ENCODE measurements at regions not wholly inside any gene's neighbourhood (a gene's known extent, or its start where the extent isn't known, plus 50 kb on each side); places are given as distances from the start of the nearest gene placed in this dataset.
"Not testable (repeated sequence)": the region's sequence is repeated elsewhere in the genome, so short reads cannot be mapped to it uniquely, and the experiment has no call there.

DNA sequence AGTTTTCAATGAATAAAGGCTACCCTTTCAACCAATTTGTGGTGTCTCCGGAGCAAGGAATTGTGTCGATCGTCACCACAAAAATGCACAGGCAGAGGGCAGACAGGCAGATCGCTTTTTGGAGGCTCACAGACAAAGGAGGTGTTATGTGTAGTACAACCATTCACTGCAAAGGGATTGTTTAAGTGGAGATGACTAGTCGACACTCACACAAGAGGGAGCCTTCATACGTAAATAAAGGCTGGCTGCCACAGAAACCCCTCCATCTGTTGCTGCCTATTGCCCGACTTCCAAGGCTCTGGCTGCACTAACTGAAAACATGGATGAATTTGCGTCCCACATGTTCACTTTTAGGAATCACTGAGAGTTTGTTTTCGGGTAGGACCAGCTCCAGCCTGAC is 281.1 kb downstream of the NKX6-1 start:
- DNase-seq: peak; percentile 8

DNA sequence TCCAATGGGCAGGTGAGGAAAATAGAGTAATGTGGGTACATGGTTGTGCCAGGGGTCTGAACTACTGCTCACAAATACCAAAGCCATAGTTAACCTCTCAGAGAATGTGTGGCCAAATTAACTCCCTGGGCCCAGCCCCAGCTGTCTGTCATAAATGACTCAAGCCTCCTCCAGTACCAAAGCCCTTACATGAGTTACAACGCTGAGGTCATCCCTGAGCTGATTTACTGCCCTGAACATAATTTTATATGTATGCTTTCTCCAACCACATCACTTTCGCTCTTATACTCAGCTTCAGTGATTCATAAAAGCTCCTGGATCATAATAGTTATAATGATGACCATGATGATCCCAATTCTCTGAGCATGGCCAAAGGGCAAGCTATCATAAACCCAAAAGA is 283.9 kb downstream of the NKX6-1 start:
- no peak for DNase-seq

DNA sequence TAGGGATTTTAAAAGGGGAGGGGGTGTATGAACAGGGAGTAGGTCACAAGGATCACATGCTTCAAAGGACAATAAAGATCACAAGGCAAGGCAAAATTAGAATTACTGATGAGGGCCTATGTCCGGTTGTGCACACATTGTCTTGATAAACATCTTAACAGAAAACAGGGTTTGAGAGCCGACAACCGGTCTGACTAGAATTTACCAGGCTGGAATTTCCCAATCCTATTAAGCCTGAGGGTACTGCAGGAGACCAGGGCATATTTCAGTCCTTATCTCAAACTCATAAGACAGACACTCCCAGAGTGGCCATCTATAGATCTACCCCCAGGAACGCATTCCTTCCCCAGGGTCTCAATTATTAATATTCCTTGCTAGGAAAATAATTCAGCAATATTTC is 292.9 kb downstream of the NKX6-1 start:
- not testable (repeated sequence) for DNase-seq

DNA sequence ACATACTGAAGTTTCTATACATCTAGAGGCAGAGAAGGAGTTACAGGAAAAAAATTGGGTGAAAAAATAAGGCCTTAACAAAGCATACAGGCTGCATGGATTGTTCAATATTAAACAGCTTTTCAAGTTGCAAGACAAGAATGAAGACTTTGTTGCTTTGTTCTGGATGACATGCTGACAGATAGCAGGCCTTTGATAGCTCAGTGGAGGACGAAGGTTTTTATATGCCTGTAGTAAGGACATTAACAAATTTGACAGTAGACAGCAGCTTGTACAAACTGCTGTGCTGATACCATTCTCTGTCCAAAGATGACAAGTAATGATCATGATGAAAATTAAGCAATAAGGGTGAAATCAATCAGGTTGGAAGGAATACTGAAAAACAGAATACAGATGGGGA is 309.9 kb downstream of the NKX6-1 start:
- no peak for DNase-seq

DNA sequence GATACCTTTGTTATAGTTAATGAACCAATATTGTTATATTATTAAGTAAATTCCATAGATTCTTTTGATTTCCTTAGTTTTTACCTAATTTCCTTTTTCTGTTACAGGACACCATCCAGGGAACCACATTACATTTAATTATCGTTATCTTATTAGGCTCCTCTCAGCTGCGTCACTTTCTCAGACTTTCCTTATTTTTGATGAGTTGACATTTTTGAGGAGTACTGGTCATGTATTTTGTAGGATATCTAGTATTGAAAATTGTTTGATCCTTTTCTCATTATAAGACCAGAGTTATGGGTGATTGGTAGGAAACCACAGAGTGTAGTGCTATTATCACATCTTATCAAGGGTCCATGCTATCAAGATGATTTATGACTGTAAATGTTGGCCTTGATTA is 319.7 kb downstream of the NKX6-1 start:
- DNase-seq: no peak

DNA sequence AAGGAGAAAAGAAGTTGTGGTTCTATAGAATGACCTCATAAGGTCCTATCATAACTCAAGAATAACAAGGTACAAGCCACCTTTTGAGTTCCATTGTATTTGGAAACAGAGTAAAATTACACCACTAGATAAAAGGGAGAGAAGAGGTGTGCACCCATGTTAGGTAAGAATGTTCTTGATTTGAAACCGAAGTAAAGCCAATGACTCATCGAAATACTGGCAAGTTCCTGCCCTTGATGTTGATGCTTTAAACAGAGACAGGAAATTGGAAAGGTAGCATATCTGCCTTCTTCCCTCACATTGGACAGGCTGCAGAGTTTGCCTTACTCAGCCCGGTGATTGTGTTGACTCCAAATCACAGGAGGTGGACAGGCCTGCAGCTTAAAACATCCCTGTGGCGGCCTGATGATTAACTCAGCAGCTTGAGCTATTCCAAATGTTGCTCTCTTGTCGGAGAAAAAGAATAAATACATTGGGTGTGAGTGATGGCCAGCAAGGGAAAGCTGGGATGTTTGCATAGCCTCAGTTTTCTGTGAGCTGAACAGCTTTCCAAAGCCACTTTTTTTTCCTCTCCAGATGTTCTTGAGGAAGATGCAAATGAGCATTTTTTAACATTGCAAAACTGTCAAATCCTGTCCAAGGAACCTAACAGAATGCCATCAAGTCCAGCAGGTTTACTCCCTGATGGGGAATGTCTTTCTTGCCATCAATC is 321.1 kb downstream of the NKX6-1 start:
- DNase-seq: no peak

DNA sequence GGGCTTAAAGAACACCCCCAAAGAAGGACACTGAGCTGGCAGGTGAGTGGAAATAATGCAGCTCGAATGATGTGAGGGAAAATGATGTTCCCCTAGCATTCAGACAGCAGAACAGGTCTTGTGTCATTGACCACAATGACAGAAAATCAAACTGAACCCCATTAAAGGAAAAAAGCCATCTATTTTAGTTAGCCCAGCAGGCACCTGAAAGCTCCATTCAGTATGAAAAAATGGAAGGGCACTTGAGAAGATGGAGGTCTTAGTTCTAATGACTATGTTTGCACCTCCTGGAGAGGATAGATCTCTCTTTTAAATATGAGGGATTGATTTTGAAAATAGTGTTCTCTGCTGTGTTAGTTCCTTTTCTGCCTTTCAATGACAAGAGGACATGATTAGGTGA is 323.1 kb downstream of the NKX6-1 start:
- DNase-seq: no peak

DNA sequence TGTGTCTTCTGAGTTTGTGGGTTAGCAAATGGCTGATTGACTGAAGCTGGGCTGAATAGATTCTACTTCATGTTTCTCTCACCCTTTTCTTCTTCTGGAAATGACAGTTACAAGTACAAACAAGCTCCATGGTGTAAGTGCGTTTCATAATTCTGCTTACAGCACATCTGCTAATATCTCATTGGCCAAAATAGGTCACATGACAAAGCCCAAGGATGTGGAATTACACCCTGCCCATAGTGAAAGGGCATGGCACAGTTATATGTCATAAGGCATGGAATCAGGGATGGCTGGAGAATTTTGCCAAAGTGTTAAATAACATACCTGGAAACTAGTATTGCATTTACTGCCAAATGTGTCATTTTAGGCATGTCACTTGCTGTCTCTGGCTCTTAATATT is 327.2 kb downstream of the NKX6-1 start:
- no peak for DNase-seq

DNA sequence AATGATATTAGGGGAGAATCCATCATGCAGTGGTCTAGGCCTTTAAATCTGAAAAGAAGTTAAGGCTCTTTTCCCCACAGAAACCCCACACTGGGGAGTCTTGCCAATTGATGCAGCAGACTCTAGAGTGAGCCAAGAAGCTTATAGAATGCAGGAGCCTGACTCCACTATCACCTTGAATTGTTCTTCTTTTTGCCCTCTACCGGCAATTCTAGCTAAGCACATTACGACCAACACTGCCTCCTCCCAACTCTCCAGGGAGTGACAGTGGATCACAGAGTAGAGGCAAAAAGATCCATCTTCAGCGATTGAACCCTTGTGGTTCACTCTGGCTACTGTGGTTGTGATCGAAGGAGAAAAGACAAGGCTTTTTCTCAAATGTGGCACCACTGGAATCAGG is 331.5 kb downstream of the NKX6-1 start:
- DNase-seq: peak; percentile 22

DNA sequence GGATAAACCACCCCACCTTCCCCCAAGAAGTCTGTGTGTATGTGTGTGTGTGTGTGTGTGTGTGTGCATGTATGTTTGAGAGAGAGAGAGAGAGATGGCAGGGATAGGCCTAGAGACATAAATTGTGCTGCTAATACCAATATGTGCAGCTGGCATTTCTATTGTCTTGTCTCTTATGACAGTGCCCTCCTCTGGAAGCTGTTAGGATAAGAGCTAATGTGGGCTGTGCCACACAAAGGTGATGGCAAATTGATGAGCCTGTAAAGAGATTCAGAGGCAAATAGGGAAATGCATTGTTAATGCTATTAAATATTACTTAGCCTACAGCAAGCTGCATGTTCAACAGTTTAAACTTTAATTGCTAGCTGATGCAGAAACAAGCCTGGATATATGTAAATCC is 332.0 kb downstream of the NKX6-1 start:
- DNase-seq: peak; percentile 18

DNA sequence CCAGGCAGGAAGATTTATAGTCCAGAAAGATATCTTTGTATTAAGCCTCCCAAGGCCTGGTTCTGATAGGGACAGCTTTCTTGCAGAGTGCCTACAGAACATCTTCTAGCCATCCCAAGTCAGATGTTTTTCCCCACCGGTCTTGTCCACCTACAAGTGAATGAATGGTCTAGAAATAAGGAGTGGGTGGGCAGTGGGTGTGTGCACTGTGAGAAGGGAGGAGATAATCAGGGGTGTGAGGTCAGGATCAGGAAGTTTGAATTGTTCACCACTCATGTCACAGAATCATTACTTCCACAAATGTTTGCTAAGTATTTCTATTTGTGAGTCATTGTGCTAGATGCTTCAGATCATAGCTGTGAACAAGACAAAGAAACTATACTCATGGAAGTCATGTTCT is 332.6 kb downstream of the NKX6-1 start:
- DNase-seq: no peak

DNA sequence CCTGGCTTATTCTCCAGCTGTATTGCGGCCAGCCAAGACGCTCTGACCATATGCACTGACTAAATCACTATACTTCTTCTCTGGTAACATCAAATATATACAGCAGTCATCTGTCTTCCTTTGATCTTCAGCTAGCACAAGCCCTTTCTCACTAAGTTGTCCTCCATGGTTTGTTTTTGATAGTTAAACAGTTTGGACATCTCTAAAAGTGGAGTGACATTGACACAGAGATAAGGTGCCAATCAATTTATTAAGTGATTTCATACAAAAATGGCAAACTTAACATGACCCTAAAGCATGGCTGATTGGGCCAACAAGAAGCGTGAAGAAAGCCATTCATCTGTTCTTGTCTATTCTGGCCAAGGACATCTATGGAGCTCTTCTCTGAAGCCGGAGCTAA is 334.9 kb downstream of the NKX6-1 start:
- DNase-seq: no peak

DNA sequence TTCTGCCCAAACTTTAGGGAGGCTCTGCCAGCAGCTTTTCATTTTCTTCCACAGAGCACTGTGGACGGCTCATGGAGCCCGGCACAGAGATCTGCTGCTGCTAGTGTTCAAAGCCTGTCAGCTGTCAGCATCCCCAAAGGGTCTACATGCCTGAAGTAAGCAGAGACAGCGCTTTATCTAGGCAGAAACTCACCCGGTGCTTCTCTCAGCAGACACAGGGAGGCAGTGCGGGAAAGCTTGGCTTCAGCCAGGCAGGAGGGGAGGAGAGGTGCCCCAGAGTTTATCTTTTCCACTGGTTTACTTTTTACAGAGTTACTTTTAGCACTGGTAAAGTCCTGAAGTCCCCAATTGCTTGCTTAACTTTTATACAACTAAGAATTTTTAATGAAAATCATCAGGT is 339.3 kb downstream of the NKX6-1 start:
- peak; percentile 35 for DNase-seq

DNA sequence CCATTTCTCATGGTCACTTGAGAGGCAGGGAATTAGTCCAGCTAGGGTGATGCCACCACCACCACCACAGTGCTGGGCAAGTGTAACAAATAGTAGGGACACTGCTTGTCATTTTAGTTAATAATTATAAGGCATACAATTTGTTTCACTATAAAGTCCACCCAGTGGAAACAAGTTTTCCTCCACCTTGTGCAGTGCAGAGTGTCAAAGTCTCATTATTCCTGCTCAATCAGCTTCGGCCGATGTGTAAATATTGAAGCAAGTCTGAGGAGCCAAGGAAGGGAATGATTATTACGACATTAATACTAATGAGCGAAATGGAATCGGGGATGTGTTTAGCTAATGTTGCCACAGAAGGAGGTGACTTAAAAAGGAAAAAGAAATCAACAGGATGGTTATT is 340.4 kb downstream of the NKX6-1 start:
- DNase-seq: no peak

DNA sequence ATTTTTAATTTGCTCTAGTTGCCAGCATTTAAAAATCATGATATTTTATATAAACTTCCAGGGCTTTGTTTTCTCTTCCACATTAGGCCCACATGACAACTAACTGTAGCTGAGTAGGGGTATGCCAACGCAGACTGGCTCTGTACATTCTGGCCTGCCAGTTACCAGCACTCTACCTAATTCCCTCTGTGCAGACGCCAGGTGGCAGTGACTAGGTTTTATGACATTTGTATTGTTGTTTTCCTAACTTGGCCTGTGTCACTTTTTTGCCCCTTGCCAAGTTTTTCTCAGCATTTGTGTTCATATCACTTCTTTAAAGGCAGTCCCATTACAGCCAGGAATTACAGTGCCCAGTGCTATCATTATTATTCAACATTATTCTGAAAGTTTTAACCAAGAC is 347.5 kb downstream of the NKX6-1 start:
- DNase-seq: no peak

DNA sequence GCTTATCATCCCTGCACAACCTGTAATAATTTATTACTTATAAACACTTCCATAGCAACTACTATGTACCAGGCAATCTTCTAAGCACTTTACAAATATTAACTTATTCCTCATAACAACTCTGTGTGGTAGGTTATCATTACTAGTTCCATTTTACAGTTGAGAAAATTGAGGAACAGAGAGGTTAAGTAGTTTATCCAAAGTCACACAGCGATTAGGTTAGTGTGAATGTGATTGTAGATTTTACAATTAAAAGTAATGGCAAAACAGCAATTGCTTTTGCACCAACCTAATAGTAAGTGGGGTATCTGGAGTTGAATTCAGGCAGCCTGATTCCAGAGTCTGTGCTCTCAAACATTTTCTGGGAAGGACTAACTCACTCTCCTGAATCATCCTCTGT is 348.9 kb downstream of the NKX6-1 start:
- no peak for DNase-seq

DNA sequence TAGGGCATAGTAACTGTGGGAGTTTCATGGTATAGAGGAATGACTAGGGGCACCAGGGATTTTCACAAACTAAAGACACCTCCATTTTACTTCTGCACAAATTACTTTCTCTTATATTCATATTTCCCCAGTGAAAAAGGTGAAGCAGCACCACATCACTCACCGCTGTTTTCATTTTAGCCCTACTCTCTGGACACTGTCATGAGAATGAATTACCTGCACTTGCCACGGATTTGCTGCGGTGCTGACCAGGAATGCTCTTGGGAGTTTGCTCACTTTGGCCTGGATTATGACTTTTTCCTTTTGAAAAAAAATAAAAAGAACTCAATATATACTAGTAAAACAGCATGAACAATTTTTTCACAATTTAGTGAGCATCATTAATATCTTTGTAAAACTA is 351.3 kb downstream of the NKX6-1 start:
- DNase-seq: no peak

DNA sequence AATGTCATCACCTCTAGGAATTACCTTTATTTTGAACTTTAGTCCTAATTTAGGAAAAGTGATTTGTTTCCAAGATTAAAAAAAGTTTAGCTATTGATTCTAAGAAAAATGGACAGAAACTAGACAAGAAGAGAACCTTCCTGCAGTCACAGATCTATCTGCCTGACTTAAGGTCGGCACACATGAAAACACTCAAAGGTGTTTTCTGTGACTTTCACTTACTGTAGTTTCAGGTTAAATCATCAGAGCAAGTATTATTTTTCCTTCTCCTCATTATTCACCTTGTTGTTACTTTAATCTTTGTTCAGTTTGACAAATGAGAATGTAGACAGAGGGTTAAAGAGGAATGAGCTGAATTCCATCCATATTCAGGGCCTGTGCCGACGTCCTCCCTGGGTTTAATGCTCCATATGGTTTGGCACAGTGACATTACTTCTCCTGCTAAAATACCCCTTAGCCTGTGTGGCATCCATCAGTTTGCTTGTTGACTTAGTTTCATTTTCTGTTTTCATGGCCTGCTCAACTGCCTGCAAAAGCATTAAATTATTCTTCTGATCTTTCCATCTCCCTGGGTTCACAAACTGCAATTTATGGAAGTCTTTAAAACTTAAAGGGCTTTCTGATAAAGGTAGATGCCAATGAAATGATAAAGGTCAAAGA is 352.7 kb downstream of the NKX6-1 start:
- no peak for DNase-seq

DNA sequence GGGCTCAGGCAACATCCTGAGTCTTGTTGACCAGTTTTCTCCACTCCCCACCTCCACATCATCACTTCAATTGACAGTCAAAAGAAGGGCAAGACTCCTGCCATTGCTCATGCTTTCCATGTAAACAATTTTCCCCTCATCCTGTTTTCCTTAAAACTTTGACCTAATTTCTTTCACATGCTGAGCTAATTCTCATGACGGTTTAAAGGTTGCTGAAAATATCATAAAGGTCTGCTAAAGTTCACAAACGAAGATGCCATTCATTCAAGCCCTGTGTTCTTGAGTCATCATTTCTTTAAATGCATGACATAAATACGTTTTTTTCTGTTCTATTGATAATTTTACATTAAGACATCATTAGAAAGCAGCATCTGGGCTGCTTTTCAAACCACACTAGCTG is 353.9 kb downstream of the NKX6-1 start:
- DNase-seq: no peak

DNA sequence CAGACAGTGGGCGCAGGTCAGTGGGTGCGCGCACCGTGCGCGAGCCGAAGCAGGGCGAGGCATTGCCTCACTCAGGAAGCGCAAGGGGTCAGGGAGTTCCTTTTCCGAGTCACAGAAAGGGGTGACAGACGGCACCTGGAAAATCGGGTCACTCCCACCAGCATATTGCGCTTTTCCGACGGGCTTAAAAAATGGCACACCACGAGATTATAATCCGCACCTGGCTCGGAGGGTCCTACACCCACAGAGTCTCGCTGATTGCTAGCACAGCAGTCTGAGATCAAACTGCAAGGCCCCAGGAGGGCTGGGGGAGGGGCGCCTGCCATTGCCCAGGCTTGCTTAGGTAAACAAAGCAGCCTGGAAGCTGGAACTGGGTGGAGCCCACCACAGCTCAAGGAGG is 372.2 kb downstream of the NKX6-1 start:
- DNase-seq: not testable (repeated sequence)

DNA sequence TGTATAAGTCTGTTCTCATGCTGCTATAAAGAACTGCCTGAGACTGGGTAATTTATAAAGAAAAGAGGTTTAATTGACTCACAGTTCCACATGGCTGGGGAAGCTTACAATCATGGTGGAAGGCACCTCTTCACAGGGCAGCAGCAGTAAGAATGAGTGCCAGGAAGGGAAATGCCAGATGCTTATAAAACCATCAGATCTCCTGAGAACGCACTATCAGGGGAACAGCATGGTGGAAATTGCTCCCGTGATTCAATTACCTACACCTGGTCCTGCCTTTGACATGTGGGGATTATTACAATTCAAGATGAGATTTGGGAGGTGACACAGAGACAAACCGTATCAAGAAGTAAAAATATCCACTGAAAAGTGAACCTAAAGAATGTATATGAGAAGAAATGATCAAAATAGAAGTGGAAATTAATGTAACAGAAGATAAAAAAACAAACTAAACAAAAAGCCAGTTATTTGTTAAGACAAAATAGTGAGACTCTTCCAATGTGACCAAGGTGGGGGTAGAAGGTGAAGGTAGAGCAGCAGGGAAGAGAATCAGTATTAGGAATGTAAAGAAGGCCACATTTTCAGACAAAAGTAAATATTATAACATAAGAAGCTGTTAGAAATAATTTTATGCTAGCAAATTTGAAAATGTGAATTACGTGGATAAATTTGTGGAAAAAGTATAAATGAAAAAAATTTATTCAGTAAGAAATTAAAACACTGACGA is 372.9 kb downstream of the NKX6-1 start:
- no peak for DNase-seq

DNA sequence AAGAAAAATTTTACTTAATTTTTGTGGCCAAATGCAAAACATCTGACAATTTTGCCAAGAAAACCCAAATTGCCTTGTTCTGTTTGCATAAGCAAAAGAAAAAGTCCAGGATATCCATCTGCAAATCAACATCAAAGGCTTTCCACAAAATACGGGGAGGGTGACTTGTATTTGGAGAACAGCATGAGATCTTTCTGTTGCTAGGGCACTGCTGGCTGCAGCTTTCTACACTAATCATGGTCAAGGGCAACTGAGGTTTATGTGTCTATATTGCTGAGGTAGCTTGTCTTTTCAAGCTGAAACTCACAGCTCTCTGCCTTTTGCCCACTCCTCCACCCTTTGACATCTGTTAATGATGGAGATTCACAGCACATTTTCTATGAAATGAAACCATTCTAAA is 389.1 kb downstream of the NKX6-1 start:
- no peak for DNase-seq

DNA sequence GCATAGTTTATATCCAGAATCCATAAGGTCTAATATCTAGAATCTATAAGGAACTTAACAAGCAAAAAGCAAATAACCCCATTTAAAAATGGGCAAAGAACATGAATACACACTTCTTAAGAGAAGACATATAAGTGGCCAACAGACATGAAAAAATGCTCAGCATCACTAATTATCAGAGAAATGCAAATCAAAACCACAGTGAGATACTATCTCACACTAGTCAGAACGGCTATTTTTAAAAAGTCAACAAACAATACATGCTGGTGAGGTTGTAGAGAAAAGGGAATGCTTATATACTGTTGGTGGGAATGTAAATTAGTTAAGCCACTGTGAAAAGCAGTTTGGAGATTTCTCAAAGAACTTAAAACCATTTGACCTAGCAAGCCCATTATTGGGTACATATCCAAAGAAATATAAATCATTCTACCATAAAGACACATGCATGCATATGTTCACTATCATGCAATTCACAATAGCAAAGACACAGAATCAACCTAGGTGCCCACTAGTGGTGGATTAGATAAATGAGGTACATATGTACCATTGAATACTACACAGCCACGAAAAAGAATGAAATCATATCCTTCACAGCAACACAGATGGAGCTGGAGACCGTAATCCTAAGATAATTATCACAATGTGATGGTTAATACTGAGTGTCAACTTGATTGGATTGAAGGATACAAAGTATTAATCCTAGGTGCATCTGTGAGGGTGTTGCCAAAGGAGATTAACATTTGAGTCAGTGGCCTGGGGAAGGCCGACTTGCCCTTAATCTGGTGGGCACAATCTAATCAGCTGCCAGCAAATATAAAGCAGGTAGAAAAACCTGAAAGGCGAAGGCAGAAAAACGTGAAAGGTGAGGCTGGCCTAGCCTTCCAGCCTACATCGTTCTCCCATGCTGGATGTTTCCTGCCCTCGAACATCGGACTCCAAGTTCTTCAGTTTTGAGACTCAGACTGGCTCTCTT is 397.2 kb downstream of the NKX6-1 start:
- peak; percentile 5 for DNase-seq

All from retina (tissue), 1 donor.